UCSD-AML1 (cell line): ENCODE measurements at regions not wholly inside any gene's neighbourhood (a gene's known extent, or its start where the extent isn't known, plus 50 kb on each side); places are given as distances from the start of the nearest gene placed in this dataset.
"Not testable (repeated sequence)": the region's sequence is repeated elsewhere in the genome, so short reads cannot be mapped to it uniquely, and the experiment has no call there.

Experiments
- DNase-seq: peaks from one replicate; lab custom pipeline; 2025; ENCODE audit not compliant: unreplicated experiment; lab: John Stamatoyannopoulos, UW

GRCh38 chr12:58009405-58010195 lies 68.2 kb downstream of the ATP23 start:
- DNase-seq: no peak

GRCh38 chr12:58011676-58012075 lies 70.3 kb downstream of the ATP23 start:
- no peak for DNase-seq

GRCh38 chr12:58022379-58023020 lies 81.1 kb downstream of the ATP23 start:
- DNase-seq: not testable (repeated sequence)

DNA sequence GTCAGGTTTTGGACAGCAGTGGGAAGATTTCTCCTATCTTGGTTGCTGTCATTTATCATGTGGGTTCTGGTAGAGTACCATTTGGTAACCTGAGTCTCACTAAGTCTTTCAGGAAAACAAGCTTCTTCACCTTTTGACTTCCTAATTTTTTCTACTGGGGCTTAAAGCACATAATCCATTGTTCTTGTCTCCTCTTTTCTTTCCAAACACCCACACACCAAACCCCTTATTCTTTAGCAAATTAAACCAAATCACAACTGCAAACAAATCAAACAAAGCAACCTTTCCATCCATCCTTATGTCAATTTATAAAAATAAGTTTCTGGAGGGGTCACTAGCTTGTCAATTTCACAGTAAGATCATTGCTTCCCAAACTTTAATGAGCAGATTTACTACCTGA lies 84.1 kb downstream of the ATP23 start:
- no peak for DNase-seq

DNA sequence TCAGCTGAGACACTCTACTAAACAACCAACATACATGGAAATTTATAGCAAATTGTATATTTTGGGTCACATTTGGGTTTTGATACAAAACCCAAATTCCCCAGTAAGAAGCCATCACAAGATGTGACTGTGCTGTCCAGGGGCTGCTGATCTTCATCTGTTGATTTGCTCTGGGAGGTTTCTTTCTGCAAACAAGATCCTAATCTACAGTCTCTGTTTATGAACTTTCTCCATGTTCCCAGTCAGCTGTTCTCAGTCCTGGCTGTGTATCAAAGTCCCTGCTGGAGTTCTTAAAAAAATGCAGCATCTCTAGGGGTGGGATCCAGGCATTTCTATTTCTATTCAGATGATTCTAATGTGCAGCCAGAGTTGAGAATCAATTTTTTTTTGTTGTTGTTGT lies 85.1 kb downstream of the ATP23 start:
- DNase-seq: no peak

- no peak for DNase-seq
Observed at GRCh38 chr12:58026897-58027891, 85.8 kb downstream of the ATP23 start.

DNA sequence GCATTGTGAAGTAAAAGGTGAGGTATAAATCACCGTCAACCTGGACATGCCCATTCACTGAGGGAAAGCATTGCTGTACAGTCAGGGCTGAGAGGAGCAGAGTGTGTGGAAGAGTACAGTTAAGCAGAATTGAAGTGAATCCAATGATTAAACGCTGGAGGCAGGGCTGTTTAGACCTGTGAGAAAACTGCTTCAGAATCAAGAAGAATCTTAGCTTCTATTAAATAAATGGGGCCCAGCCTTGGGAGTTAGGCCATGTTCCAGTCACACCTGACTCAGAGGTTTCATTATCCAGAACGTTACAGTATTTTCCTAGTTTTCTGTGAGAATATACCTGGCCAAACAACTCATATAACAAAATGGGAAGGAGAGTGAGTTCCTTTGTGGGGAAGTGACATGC lies 86.9 kb downstream of the ATP23 start:
- no peak for DNase-seq

DNA sequence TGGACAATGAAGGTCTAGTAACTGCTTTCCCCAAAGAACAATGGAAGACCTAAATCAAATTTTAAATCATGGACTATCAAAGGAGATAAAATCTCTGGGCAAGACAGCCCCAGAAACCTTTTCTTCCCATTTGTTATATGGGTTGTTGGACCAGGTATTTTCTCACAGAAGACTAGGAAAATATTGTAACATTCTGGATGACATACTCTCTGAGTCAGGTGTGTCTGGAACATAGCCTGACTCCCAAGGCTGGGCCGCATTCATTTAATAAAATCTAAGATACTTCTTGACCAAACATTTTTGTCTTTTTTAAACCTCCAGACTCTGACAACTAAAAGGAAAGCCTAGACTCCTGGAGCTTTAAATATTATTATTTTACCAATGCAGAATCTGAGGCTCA lies 87.9 kb downstream of the ATP23 start:
- DNase-seq: no peak

GRCh38 chr12:58030566-58031279 lies 89.4 kb downstream of the ATP23 start:
- no peak for DNase-seq

DNA sequence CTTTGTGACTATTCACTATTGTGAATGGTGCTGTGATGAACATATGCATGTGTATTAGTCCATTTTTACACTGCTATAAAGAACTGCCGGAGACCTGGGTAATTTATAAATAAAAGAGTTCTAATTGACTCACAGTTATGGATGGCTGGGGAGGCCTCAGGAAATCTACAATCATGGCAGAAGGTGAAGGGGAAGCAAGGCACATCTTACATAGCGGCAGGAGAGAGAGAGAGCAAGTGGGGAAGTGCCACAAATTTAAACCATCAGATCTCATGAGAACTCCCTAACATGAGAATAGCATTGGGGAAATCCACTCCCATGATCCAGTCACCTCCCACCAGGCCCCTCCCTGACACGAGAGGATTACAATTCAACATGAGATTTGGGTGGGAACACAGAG lies 90.8 kb downstream of the ATP23 start:
- DNase-seq: no peak

DNA sequence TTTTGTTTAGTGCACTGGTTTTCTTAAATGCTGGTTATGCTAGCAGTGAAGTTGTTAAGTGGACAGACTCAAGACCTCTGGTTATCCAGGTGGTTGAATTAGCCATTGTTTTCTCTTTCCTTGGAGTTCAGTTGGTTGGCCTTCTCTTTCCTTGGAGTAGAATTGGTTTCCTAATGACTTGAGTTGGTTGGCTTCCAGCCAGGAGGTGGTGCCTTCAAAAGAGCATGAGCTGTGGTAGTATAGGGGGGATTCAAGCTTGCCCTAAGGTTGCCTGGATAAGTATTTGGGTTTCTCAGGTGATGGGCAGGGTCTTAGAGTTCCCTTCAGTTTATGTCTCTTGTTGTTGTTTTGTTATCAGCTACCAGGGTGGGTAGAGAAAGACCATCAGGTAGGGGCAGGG lies 92.5 kb downstream of the ATP23 start:
- no peak for DNase-seq

DNA sequence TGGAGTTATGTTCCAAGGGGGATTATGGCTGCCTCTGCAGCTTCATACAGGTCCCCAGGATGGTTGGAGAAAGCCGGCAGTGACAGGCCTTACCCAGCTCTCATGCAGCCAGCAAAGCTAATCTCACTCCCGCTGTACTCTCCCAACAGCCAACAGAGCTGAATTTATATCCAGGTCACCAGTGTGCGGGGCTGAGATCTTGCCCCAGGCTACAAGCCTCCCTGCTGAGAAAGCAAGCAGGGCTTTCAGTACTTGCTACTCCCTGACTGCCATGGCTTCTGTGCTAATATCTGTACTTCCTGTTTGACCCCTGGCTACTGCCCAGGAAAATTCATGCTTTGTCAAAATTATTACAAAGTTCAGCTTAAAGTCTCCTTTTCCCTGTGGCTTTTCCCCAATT lies 92.9 kb downstream of the ATP23 start:
- DNase-seq: no peak

DNA sequence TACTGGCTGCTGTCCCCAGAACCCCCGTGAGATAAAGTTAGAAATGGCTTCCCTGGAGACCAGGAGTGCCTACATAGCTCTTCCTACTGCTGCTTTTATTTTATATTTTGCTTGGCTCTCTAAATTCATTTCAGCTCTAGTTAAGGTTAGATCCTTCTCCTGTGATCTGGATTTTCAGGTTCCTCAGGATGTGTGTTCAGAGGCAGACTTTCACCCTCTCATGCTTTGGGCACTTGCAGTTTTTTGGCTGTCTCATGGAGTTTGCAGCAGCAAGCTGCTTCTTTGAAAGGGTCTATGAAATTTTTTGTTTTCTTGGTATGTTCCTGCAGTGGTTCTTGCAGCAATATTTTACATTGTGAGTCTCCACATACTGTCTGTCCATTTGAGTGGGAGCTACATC lies 93.3 kb downstream of the ATP23 start:
- DNase-seq: no peak

DNA sequence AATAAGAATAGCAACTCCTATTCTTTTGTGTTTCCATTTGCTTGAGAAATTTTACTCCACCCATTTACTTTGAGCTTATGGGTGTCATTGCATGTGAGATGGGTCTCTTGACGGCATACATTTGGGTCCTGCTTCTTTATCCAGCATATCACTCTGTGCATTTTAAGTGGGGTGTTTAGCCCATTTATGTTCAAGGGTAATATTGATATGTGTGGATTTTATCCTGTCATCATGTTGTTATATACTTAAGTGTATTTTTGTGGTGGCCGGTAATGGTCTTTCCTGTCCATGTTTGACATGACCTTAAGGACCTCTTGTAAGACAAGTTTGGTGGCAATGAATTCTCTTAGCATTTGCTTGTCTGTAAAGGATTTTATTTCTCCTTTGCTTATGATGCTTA lies 100.1 kb downstream of the ATP23 start:
- DNase-seq: no peak

- DNase-seq: no peak
Observed at GRCh38 chr12:58044966-58045365, 103.6 kb downstream of the ATP23 start.

DNA sequence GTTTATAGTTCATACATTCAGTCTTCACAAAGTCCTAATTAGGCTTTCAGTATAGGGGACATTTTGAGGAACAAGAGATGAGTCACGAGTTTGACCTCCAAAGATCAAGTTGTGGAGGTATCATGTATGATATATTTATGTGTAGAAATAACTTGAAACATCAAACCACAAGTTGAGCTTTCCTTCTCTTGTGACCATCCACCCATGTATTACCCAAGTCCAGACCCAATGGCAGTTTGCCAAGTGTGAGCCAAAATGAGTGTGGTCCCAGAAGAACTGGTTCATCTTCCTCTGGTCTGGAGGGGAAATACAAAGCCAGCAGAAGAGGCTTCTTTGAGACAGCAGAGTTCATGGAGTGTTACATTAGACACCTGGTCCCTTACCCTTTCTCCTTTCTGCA lies 104.9 kb downstream of the ATP23 start:
- no peak for DNase-seq

DNA sequence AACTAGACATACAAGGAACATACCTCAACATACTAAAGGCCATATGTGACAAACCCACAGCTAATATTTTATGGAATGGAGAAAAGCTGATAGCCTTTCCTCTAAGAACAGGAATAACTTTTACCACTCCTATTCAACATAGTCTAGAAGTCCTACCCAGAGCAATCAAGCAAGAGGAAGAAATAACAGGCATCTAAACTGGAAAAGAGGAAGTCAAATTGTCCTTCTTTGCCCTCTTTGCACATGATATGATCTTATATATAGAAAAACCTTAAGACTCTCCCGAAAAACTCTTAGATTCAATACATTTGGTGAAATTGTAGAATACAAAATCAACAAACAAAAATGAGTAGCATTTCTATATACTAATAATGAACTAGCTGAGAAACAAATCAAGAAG lies 110.0 kb downstream of the ATP23 start:
- DNase-seq: no peak

GRCh38 chr12:58064666-58065065 lies 123.3 kb downstream of the ATP23 start:
- DNase-seq: no peak

DNA sequence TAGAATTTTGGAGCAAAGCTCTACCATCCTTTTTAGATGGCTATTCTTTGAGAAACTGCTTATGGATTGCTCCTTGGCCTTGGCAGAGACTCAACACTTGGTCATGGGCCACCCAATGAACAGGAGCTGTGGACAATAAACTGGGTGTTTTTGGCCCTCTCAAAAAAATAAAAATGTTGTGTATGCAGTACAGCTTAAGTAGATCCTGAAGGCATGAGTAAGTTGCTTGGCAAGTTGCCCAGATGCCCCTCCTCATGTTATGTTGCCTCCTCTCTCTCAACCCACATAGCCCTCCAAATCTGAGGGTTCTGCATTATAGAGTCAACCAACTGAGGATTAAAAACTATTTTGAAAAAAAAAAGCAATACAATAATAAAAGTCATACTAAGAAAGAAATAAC lies 124.9 kb downstream of the ATP23 start:
- no peak for DNase-seq

- no peak for DNase-seq
Observed at GRCh38 chr12:58067610-58068387, 126.4 kb downstream of the ATP23 start.
